ENCODE measurements at regions not wholly inside any gene's neighbourhood (a gene's known extent, or its start where the extent isn't known, plus 50 kb on each side); places are given as distances from the start of the nearest gene placed in this dataset.
A peak's percentile ranks its signal among the peaks of the same experiment; 100 is the strongest.

GRCh38 chr16:88281858-88282563, 100.7 kb upstream of the ZNF469 start:
- DNase-seq (ENCODE audit: extremely low spot score), result no peak
- CTCF ChIA-PET, result no interaction called here
- POLR2A ChIA-PET, result no interaction called here
- TF ChIP-seq NFRKB (IDR thresholded peaks at IDR 0.05), result no peak
- TF ChIP-seq CTBP1 (IDR thresholded peaks at IDR 0.05; ENCODE audit: borderline replicate concordance), result no peak
- TF ChIP-seq ZNF384 (IDR thresholded peaks at IDR 0.05), result no peak
- no peak for TF ChIP-seq BHLHE40 (IDR thresholded peaks at IDR 0.05; ENCODE audit: borderline replicate concordance)
- TF ChIP-seq FOXM1 (IDR thresholded peaks at IDR 0.05; ENCODE audit: borderline replicate concordance), result no peak
- TF ChIP-seq ELF4 (IDR thresholded peaks at IDR 0.05), result no peak
- TF ChIP-seq HDGF (IDR thresholded peaks at IDR 0.05; ENCODE audit: borderline replicate concordance), result no peak
- TF ChIP-seq LEF1 (IDR thresholded peaks at IDR 0.05; ENCODE audit: borderline replicate concordance), result no peak
- TF ChIP-seq L3MBTL2 (conservative IDR thresholded peaks at IDR 0.05), result no peak
- TF ChIP-seq FOXK2 (IDR thresholded peaks at IDR 0.05), result no peak
- TF ChIP-seq PKNOX1 (IDR thresholded peaks at IDR 0.05), result no peak
- TF ChIP-seq SUZ12 (IDR thresholded peaks at IDR 0.05), result no peak
- no peak for TF ChIP-seq ARNT (IDR thresholded peaks at IDR 0.05)

GRCh38 chr16:88282564-88283395, 100.0 kb upstream of the ZNF469 start:
- CTCF ChIA-PET, result no interaction called here

GRCh38 chr16:88283596-88283995, 99.2 kb upstream of the ZNF469 start:
- TF ChIP-seq ZNF384 (IDR thresholded peaks at IDR 0.05) (no peak), ARNT (IDR thresholded peaks at IDR 0.05) (no peak), SUZ12 (IDR thresholded peaks at IDR 0.05) (no peak), FOXK2 (IDR thresholded peaks at IDR 0.05) (no peak), TARDBP (IDR thresholded peaks at IDR 0.05) (no peak), LEF1 (IDR thresholded peaks at IDR 0.05; ENCODE audit: borderline replicate concordance) (no peak), SP1 (IDR thresholded peaks at IDR 0.05) (no peak), BHLHE40 (IDR thresholded peaks at IDR 0.05; ENCODE audit: borderline replicate concordance) (no peak), PKNOX1 (IDR thresholded peaks at IDR 0.05) (no peak)
- ChIA-PET CTCF (no interaction called here), POLR2A (no interaction called here)
- no peak for DNase-seq (ENCODE audit: extremely low spot score)

More at GRCh38 chr16:88282564-88283395, 100.0 kb upstream of the ZNF469 start:
- POLR2A ChIA-PET, result no interaction called here
- TF ChIP-seq CTBP1 (IDR thresholded peaks at IDR 0.05; ENCODE audit: borderline replicate concordance) (no peak), FOXM1 (IDR thresholded peaks at IDR 0.05; ENCODE audit: borderline replicate concordance) (no peak), FOXK2 (IDR thresholded peaks at IDR 0.05) (no peak), NFRKB (IDR thresholded peaks at IDR 0.05) (no peak), PKNOX1 (IDR thresholded peaks at IDR 0.05) (no peak), ELF4 (IDR thresholded peaks at IDR 0.05) (no peak), FOXA1 (IDR thresholded peaks at IDR 0.05) (no peak), HDGF (IDR thresholded peaks at IDR 0.05; ENCODE audit: borderline replicate concordance) (no peak), TARDBP (IDR thresholded peaks at IDR 0.05) (no peak), SP1 (IDR thresholded peaks at IDR 0.05) (no peak), ARNT (IDR thresholded peaks at IDR 0.05) (no peak), SUZ12 (IDR thresholded peaks at IDR 0.05) (no peak), L3MBTL2 (conservative IDR thresholded peaks at IDR 0.05) (no peak), LEF1 (IDR thresholded peaks at IDR 0.05; ENCODE audit: borderline replicate concordance) (no peak), ZNF384 (IDR thresholded peaks at IDR 0.05) (no peak), BHLHE40 (IDR thresholded peaks at IDR 0.05; ENCODE audit: borderline replicate concordance) (no peak)
- peak; percentile 22 for DNase-seq (ENCODE audit: extremely low spot score)

- no peak for TF ChIP-seq PKNOX1 (IDR thresholded peaks at IDR 0.05)
- TF ChIP-seq ELF4 (IDR thresholded peaks at IDR 0.05), result no peak
- DNase-seq (ENCODE audit: extremely low spot score), result no peak
- CTCF ChIA-PET, result interaction anchor here (0.6 to 1.1 kb wide), 2 partner anchors 15 to 133 kb away, joined by 3 to 4 read pairs; no protein-coding TSS in a partner anchor
- POLR2A ChIA-PET, result no interaction called here
Observed at GRCh38 chr16:88284101-88284500, 98.7 kb upstream of the ZNF469 start.

- no peak for DNase-seq (ENCODE audit: extremely low spot score)
- ChIA-PET POLR2A (no interaction called here), CTCF (interaction anchor here (0.6 to 1.1 kb wide), 2 partner anchors 14 to 132 kb away, joined by 3 to 4 read pairs; no protein-coding TSS in a partner anchor)
- TF ChIP-seq ZNF384 (IDR thresholded peaks at IDR 0.05) (no peak), CTBP1 (IDR thresholded peaks at IDR 0.05; ENCODE audit: borderline replicate concordance) (no peak), L3MBTL2 (conservative IDR thresholded peaks at IDR 0.05) (no peak), ELF4 (IDR thresholded peaks at IDR 0.05) (no peak), FOXA1 (IDR thresholded peaks at IDR 0.05) (no peak), FOXM1 (IDR thresholded peaks at IDR 0.05; ENCODE audit: borderline replicate concordance) (no peak), LEF1 (IDR thresholded peaks at IDR 0.05; ENCODE audit: borderline replicate concordance) (no peak), HDGF (IDR thresholded peaks at IDR 0.05; ENCODE audit: borderline replicate concordance) (no peak), TARDBP (IDR thresholded peaks at IDR 0.05) (no peak), BHLHE40 (IDR thresholded peaks at IDR 0.05; ENCODE audit: borderline replicate concordance) (no peak)
Observed at GRCh38 chr16:88284626-88285513, 97.9 kb upstream of the ZNF469 start.
